ENCODE measurements at regions not wholly inside any gene's neighbourhood (a gene's known extent, or its start where the extent isn't known, plus 50 kb on each side); places are given as distances from the start of the nearest gene placed in this dataset.
"Not testable (repeated sequence)": the region's sequence is repeated elsewhere in the genome, so short reads cannot be mapped to it uniquely, and the experiment has no call there.

- ATAC-seq (ENCODE audit: low read depth) (peak; percentile 83), DNase-seq (ENCODE audit: low spot score in 2 of 2) (peak; percentile 53 to 73)
- peaks cover 17% of the 10 kb centered on the region for H3K4me1 Mint-ChIP-seq
- no peaks in the 10 kb centered on the region for H3K36me3 Mint-ChIP-seq
- H3K9me3 Mint-ChIP-seq, result no peaks in the 10 kb centered on the region
- peak overlapping the region; percentile 31 for H3K27ac Mint-ChIP-seq
- no peaks in the 10 kb centered on the region for H3K27me3 Mint-ChIP-seq
- peak overlapping the region; percentile 35 for H3K4me3 Mint-ChIP-seq
These were observed 186.8 kb downstream of the TMA16 start for GRCh38 chr4:163681208-163681821.

- no peaks in the 10 kb centered on the region for H3K9me3 Mint-ChIP-seq
- no peak overlapping the region for H3K27ac Mint-ChIP-seq
- H3K36me3 Mint-ChIP-seq, result no peaks in the 10 kb centered on the region
- H3K4me1 Mint-ChIP-seq, result peaks cover 4% of the 10 kb centered on the region
- H3K27me3 Mint-ChIP-seq, result no peaks in the 10 kb centered on the region
- no peak for ATAC-seq (ENCODE audit: low read depth)
- H3K4me3 Mint-ChIP-seq, result no peak overlapping the region
- DNase-seq (ENCODE audit: low spot score in 2 of 2), result no peak
These were observed 194.4 kb downstream of the TMA16 start for GRCh38 chr4:163688856-163689255.

GRCh38 chr4:163693211-163693610 lies 198.7 kb downstream of the TMA16 start:
- no peak overlapping the region for H3K4me3 Mint-ChIP-seq
- peaks cover 4% of the 10 kb centered on the region for H3K4me1 Mint-ChIP-seq
- no peak overlapping the region for H3K27ac Mint-ChIP-seq
- ATAC-seq (ENCODE audit: low read depth), result no peak
- no peak for DNase-seq (ENCODE audit: low spot score in 2 of 2)
- H3K27me3 Mint-ChIP-seq, result peaks cover 7% of the 10 kb centered on the region
- peaks cover 4% of the 10 kb centered on the region for H3K36me3 Mint-ChIP-seq
- H3K9me3 Mint-ChIP-seq, result peaks cover 5% of the 10 kb centered on the region

GRCh38 chr4:163693776-163694175 lies 199.3 kb downstream of the TMA16 start:
- Mint-ChIP-seq H3K4me1 (peaks cover 4% of the 10 kb centered on the region), H3K9me3 (peaks cover 5% of the 10 kb centered on the region), H3K4me3 (no peak overlapping the region), H3K27me3 (peaks cover 7% of the 10 kb centered on the region), H3K27ac (no peak overlapping the region), H3K36me3 (peaks cover 4% of the 10 kb centered on the region)
- ATAC-seq (ENCODE audit: low read depth), result no peak
- DNase-seq (ENCODE audit: low spot score in 2 of 2), result no peak

- ATAC-seq (ENCODE audit: low read depth) (no peak), DNase-seq (ENCODE audit: low spot score in 2 of 2) (no peak)
- Mint-ChIP-seq H3K4me1 (peaks cover 4% of the 10 kb centered on the region), H3K36me3 (peaks cover 4% of the 10 kb centered on the region), H3K4me3 (no peak overlapping the region), H3K9me3 (peaks cover 5% of the 10 kb centered on the region), H3K27ac (no peak overlapping the region), H3K27me3 (peaks cover 7% of the 10 kb centered on the region)
These were observed 199.9 kb downstream of the TMA16 start for GRCh38 chr4:163694385-163694784.

GRCh38 chr4:163697121-163697520 lies 202.6 kb downstream of the TMA16 start:
- DNase-seq (ENCODE audit: low spot score in 2 of 2) (no peak), ATAC-seq (ENCODE audit: low read depth) (no peak)
- no peak overlapping the region for H3K27ac Mint-ChIP-seq
- H3K4me1 Mint-ChIP-seq, result peaks cover 6% of the 10 kb centered on the region
- peaks cover 5% of the 10 kb centered on the region for H3K9me3 Mint-ChIP-seq
- H3K27me3 Mint-ChIP-seq, result peaks cover 7% of the 10 kb centered on the region
- H3K4me3 Mint-ChIP-seq, result no peak overlapping the region
- H3K36me3 Mint-ChIP-seq, result peaks cover 4% of the 10 kb centered on the region

- H3K9me3 Mint-ChIP-seq, result not testable (repeated sequence)
These were observed 205.9 kb downstream of the TMA16 start for GRCh38 chr4:163700383-163700782.

GRCh38 chr4:163701916-163702315 lies 207.4 kb downstream of the TMA16 start:
- H3K27ac Mint-ChIP-seq, result no peak overlapping the region
- peaks cover 1% of the 10 kb centered on the region for H3K9me3 Mint-ChIP-seq
- H3K4me1 Mint-ChIP-seq, result peaks cover 5% of the 10 kb centered on the region
- DNase-seq (ENCODE audit: low spot score in 2 of 2) (no peak), ATAC-seq (ENCODE audit: low read depth) (no peak)
- peaks cover under 1% of the 10 kb centered on the region for H3K27me3 Mint-ChIP-seq
- no peak overlapping the region for H3K4me3 Mint-ChIP-seq
- peaks cover under 1% of the 10 kb centered on the region for H3K36me3 Mint-ChIP-seq

More at GRCh38 chr4:163700383-163700782, 205.9 kb downstream of the TMA16 start:
- not testable (repeated sequence) for H3K36me3 Mint-ChIP-seq; H3K27me3 Mint-ChIP-seq; H3K4me1 Mint-ChIP-seq; DNase-seq (ENCODE audit: low spot score in 2 of 2); H3K4me3 Mint-ChIP-seq; ATAC-seq (ENCODE audit: low read depth); H3K27ac Mint-ChIP-seq

- Mint-ChIP-seq H3K4me3 (no peak overlapping the region), H3K27me3 (no peaks in the 10 kb centered on the region)
- ATAC-seq (ENCODE audit: low read depth), result no peak
These were observed 208.2 kb downstream of the TMA16 start for GRCh38 chr4:163702736-163703135.

GRCh38 chr4:163703251-163703650 lies 208.8 kb downstream of the TMA16 start:
- H3K4me3 Mint-ChIP-seq, result no peak overlapping the region
- ATAC-seq (ENCODE audit: low read depth), result no peak

More at GRCh38 chr4:163702736-163703135, 208.2 kb downstream of the TMA16 start:
- H3K4me1 Mint-ChIP-seq, result peaks cover 5% of the 10 kb centered on the region
- DNase-seq (ENCODE audit: low spot score in 2 of 2), result no peak
- H3K9me3 Mint-ChIP-seq, result no peaks in the 10 kb centered on the region
- H3K36me3 Mint-ChIP-seq, result no peaks in the 10 kb centered on the region
- no peak overlapping the region for H3K27ac Mint-ChIP-seq

GRCh38 chr4:163707873-163708272 lies 213.4 kb downstream of the TMA16 start:
- Mint-ChIP-seq H3K9me3 (no peaks in the 10 kb centered on the region), H3K4me3 (no peak overlapping the region), H3K27me3 (no peaks in the 10 kb centered on the region), H3K36me3 (no peaks in the 10 kb centered on the region), H3K4me1 (peaks cover 2% of the 10 kb centered on the region), H3K27ac (no peak overlapping the region)
- DNase-seq (ENCODE audit: low spot score in 2 of 2), result no peak
- ATAC-seq (ENCODE audit: low read depth), result no peak

More at GRCh38 chr4:163703251-163703650, 208.8 kb downstream of the TMA16 start:
- Mint-ChIP-seq H3K9me3 (no peaks in the 10 kb centered on the region), H3K27me3 (no peaks in the 10 kb centered on the region), H3K4me1 (peaks cover 5% of the 10 kb centered on the region), H3K36me3 (no peaks in the 10 kb centered on the region), H3K27ac (no peak overlapping the region)
- no peak for DNase-seq (ENCODE audit: low spot score in 2 of 2)

- no peaks in the 10 kb centered on the region for H3K27me3 Mint-ChIP-seq
- peaks cover 2% of the 10 kb centered on the region for H3K4me1 Mint-ChIP-seq
- ATAC-seq (ENCODE audit: low read depth), result no peak
- H3K27ac Mint-ChIP-seq, result no peak overlapping the region
- DNase-seq (ENCODE audit: low spot score in 2 of 2), result no peak
- H3K9me3 Mint-ChIP-seq, result no peaks in the 10 kb centered on the region
- H3K4me3 Mint-ChIP-seq, result no peak overlapping the region
- no peaks in the 10 kb centered on the region for H3K36me3 Mint-ChIP-seq
These were observed 215.1 kb downstream of the TMA16 start for GRCh38 chr4:163709601-163710000.

- Mint-ChIP-seq H3K4me3 (no peak overlapping the region), H3K27me3 (no peaks in the 10 kb centered on the region), H3K36me3 (no peaks in the 10 kb centered on the region), H3K27ac (no peak overlapping the region), H3K9me3 (no peaks in the 10 kb centered on the region), H3K4me1 (peaks cover 2% of the 10 kb centered on the region)
- ATAC-seq (ENCODE audit: low read depth) (no peak), DNase-seq (ENCODE audit: low spot score in 2 of 2) (no peak)
These were observed 215.7 kb downstream of the TMA16 start for GRCh38 chr4:163710158-163710557.

- DNase-seq (ENCODE audit: low spot score in 2 of 2); H3K27ac Mint-ChIP-seq; H3K4me1 Mint-ChIP-seq; H3K36me3 Mint-ChIP-seq; ATAC-seq (ENCODE audit: low read depth); H3K9me3 Mint-ChIP-seq; H3K4me3 Mint-ChIP-seq; H3K27me3 Mint-ChIP-seq: not testable (repeated sequence)
These were observed 230.0 kb downstream of the TMA16 start for GRCh38 chr4:163724495-163724894.

- no peak for ATAC-seq (ENCODE audit: low read depth)
- DNase-seq (ENCODE audit: low spot score in 2 of 2), result no peak
- Mint-ChIP-seq H3K27me3 (peaks cover 5% of the 10 kb centered on the region), H3K27ac (no peak overlapping the region), H3K9me3 (peaks cover 3% of the 10 kb centered on the region), H3K36me3 (no peaks in the 10 kb centered on the region), H3K4me1 (no peaks in the 10 kb centered on the region), H3K4me3 (no peak overlapping the region)
These were observed 232.2 kb downstream of the TMA16 start for GRCh38 chr4:163726641-163727040.
